Fibroblast of lung (primary cell): ENCODE measurements at regions not wholly inside any gene's neighbourhood (a gene's known extent, or its start where the extent isn't known, plus 50 kb on each side); places are given as distances from the start of the nearest gene placed in this dataset.
A peak's percentile ranks its signal among the peaks of the same experiment; 100 is the strongest.

Experiments used
- DNase-seq, 2 donors: peaks; one replicate each; pipeline versions ENCODE4 v3.0.0 to v3.0.0-alpha.2; 2010; ENCODE audit warnings: low read depth in 2 of 2
- H2AFZ ChIP-seq: 2 replicates; pipeline ENCODE4 v1.5.1; 2012; ENCODE audit warnings: low read length, control low read depth, inconsistent platforms
- H3K27ac ChIP-seq: 2 replicates; pipeline ENCODE4 v1.5.1; 2011; ENCODE audit warnings: low read length, control low read depth; ENCODE audit not compliant: insufficient read depth
- H3K27me3 ChIP-seq: 2 replicates; pipeline ENCODE4 v1.5.1; 2011; ENCODE audit warnings: mild to moderate bottlenecking, low read length; ENCODE audit not compliant: control insufficient read depth, insufficient read depth
- H3K36me3 ChIP-seq: 2 replicates; pipeline ENCODE4 v1.5.1; 2011; ENCODE audit warnings: low read length; ENCODE audit not compliant: control insufficient read depth, insufficient read depth
- H3K4me1 ChIP-seq: 2 replicates; pipeline ENCODE4 v1.5.1; 2011; ENCODE audit warnings: low read length; ENCODE audit not compliant: control insufficient read depth, insufficient read depth; ENCODE audit errors: extremely low read depth
- H3K4me2 ChIP-seq: 2 replicates; pipeline ENCODE4 v1.5.1; 2011; ENCODE audit warnings: low read length, control low read depth; ENCODE audit not compliant: insufficient read depth; ENCODE audit errors: extremely low read depth
- H3K4me3 ChIP-seq, 4 experiments: fragments of 200-600 bp in 1 of 4; sonication (generic) in 1 of 4; replicated peaks in 1 of 4; 2 replicates each; pipeline ENCODE4 v1.5.1; 2011 to 2016; ENCODE audit warnings: low read length in 4 of 4, low read depth in 3 of 4, mild to moderate bottlenecking in 3 of 4, control low read depth in 2 of 4, inconsistent platforms in 1 of 4, mixed read lengths in 1 of 4; ENCODE audit not compliant: insufficient read depth in 1 of 4; ENCODE audit errors: control extremely low read depth in 1 of 4
- H3K79me2 ChIP-seq: 2 replicates; pipeline ENCODE4 v1.5.1; 2012; ENCODE audit warnings: mild to moderate bottlenecking, low read length, inconsistent platforms; ENCODE audit not compliant: control insufficient read depth, insufficient read depth
- H3K9ac ChIP-seq: 2 replicates; pipeline ENCODE4 v1.5.1; 2011; ENCODE audit warnings: mild to moderate bottlenecking, low read length, control low read depth; ENCODE audit not compliant: insufficient read depth
- H3K9me3 ChIP-seq: 2 replicates; pipeline ENCODE4 v1.5.1; 2012; ENCODE audit warnings: low read depth, low read length; ENCODE audit not compliant: control insufficient read depth, insufficient read depth
- H4K20me1 ChIP-seq: 2 replicates; pipeline ENCODE4 v1.5.1; 2011; ENCODE audit warnings: low read length; ENCODE audit not compliant: control insufficient read depth, insufficient read depth; ENCODE audit errors: extremely low read depth
- EZH2 ChIP-seq: IDR thresholded peaks from 2 replicates; pipeline ENCODE4 v1.5.1; 2012; ENCODE audit warnings: low read length, control low read depth, mild to moderate bottlenecking; ENCODE audit errors: missing control alignments
- TF ChIP-seq, protein P1 (sequence below), 2 donors: IDR thresholded peaks in 1 of 2; conservative IDR thresholded peaks in 1 of 2; 1 replicate in 1 of 2; 2 replicates in 1 of 2; pipeline ENCODE4 v1.5.1; 2011 to 2012; ENCODE audit warnings: low read length in 2 of 2, control low read depth in 1 of 2, inconsistent platforms in 1 of 2, low read depth in 1 of 2, mild to moderate bottlenecking in 1 of 2

GRCh38 chr6:73989428-73989827, 293.4 kb downstream of the CD109 start:
- H3K36me3 ChIP-seq: no peaks in the 10 kb centered on the region
- H3K4me2 ChIP-seq: no peak overlapping the region

GRCh38 chr6:73985891-73986290, 289.9 kb downstream of the CD109 start:
- H3K27ac ChIP-seq: no peak overlapping the region
- H3K9me3 ChIP-seq: no peaks in the 10 kb centered on the region
- H3K79me2 ChIP-seq: no peaks in the 10 kb centered on the region
- H3K36me3 ChIP-seq: no peaks in the 10 kb centered on the region
- H4K20me1 ChIP-seq: no peaks in the 10 kb centered on the region
- no peak for TF ChIP-seq EZH2
- TF ChIP-seq, protein P1, sequence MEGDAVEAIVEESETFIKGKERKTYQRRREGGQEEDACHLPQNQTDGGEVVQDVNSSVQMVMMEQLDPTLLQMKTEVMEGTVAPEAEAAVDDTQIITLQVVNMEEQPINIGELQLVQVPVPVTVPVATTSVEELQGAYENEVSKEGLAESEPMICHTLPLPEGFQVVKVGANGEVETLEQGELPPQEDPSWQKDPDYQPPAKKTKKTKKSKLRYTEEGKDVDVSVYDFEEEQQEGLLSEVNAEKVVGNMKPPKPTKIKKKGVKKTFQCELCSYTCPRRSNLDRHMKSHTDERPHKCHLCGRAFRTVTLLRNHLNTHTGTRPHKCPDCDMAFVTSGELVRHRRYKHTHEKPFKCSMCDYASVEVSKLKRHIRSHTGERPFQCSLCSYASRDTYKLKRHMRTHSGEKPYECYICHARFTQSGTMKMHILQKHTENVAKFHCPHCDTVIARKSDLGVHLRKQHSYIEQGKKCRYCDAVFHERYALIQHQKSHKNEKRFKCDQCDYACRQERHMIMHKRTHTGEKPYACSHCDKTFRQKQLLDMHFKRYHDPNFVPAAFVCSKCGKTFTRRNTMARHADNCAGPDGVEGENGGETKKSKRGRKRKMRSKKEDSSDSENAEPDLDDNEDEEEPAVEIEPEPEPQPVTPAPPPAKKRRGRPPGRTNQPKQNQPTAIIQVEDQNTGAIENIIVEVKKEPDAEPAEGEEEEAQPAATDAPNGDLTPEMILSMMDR (conservative IDR thresholded peaks at IDR 0.05 in 1 of 2, IDR thresholded peaks at IDR 0.05 in 1 of 2; ENCODE audit: low read depth in 1 of 2, low read length in 2 of 2): peak; percentile 29 to 34
- no peak overlapping the region for H3K4me3 ChIP-seq
- peaks cover 9% of the 10 kb centered on the region for H3K4me1 ChIP-seq
- no peak overlapping the region for H3K9ac ChIP-seq
- DNase-seq: peak; percentile 19 to 41
- no peak overlapping the region for H3K4me2 ChIP-seq
- no peaks in the 10 kb centered on the region for H3K27me3 ChIP-seq
- H2AFZ ChIP-seq: no peak overlapping the region

More at GRCh38 chr6:73989428-73989827, 293.4 kb downstream of the CD109 start:
- Histone ChIP-seq H3K4me3 (no peak overlapping the region), H3K4me1 (no peaks in the 10 kb centered on the region), H2AFZ (no peak overlapping the region), H3K27ac (no peak overlapping the region), H3K27me3 (no peaks in the 10 kb centered on the region), H3K79me2 (no peaks in the 10 kb centered on the region), H3K9me3 (no peaks in the 10 kb centered on the region), H3K9ac (no peak overlapping the region), H4K20me1 (no peaks in the 10 kb centered on the region)
- no peak for DNase-seq
- TF ChIP-seq EZH2: no peak
- TF ChIP-seq, protein P1 (conservative IDR thresholded peaks at IDR 0.05 in 1 of 2, IDR thresholded peaks at IDR 0.05 in 1 of 2; ENCODE audit: low read depth in 1 of 2, low read length in 2 of 2): no peak

DNA sequence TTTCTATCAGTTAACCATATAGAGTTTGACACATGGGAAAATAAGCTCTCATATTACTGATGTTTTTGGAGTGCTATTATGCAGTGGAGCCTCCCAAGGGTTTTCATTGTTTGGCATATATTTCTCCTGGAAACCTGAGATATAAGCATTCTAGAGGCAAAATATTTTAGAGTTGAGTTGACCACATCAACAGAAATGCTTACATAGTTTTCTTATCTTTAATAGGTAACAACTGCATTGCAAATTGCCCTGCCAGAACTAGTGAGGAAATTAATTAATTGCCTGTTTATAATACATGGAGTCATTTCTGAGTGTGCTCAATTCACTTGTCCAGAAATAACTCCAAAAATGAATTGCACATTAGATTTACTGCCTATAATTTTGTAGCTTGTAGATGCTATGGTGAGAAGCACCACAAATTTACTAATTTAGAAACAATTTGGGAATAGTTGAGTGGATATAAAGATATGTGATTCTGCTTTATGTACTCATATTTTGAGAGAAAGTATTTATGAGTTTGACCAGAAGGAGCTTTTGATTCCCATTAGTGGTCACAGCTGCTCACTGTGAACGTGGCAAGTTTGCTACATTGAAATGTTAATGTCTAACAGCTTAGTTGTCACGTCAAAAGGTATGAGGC, 288.7 kb downstream of the CD109 start:
- peaks cover 9% of the 10 kb centered on the region for H3K4me1 ChIP-seq
- H3K4me2 ChIP-seq: no peak overlapping the region
- H3K9me3 ChIP-seq: no peaks in the 10 kb centered on the region
- no peak overlapping the region for H2AFZ ChIP-seq
- TF ChIP-seq EZH2: no peak
- TF ChIP-seq, protein P1 (conservative IDR thresholded peaks at IDR 0.05 in 1 of 2, IDR thresholded peaks at IDR 0.05 in 1 of 2; ENCODE audit: low read depth in 1 of 2, low read length in 2 of 2): no peak
- H3K4me3 ChIP-seq: no peak overlapping the region
- H3K9ac ChIP-seq: no peak overlapping the region
- peak in 1 of 2 donors; percentile 37 for DNase-seq
- no peaks in the 10 kb centered on the region for H4K20me1 ChIP-seq
- no peaks in the 10 kb centered on the region for H3K36me3 ChIP-seq
- H3K27me3 ChIP-seq: no peaks in the 10 kb centered on the region
- H3K27ac ChIP-seq: no peak overlapping the region
- no peaks in the 10 kb centered on the region for H3K79me2 ChIP-seq
